GM18499 (cell line): ENCODE measurements at regions not wholly inside any gene's neighbourhood (a gene's known extent, or its start where the extent isn't known, plus 50 kb on each side); places are given as distances from the start of the nearest gene placed in this dataset.

Source experiments
- ATAC-seq: cut with Tn5 transposase; IDR thresholded peaks from one replicate; pipeline ENCODE4 v1.9.1; 2021; ENCODE audit warnings: moderate number of reproducible peaks; ENCODE audit not compliant: insufficient read depth, unreplicated experiment

DNA sequence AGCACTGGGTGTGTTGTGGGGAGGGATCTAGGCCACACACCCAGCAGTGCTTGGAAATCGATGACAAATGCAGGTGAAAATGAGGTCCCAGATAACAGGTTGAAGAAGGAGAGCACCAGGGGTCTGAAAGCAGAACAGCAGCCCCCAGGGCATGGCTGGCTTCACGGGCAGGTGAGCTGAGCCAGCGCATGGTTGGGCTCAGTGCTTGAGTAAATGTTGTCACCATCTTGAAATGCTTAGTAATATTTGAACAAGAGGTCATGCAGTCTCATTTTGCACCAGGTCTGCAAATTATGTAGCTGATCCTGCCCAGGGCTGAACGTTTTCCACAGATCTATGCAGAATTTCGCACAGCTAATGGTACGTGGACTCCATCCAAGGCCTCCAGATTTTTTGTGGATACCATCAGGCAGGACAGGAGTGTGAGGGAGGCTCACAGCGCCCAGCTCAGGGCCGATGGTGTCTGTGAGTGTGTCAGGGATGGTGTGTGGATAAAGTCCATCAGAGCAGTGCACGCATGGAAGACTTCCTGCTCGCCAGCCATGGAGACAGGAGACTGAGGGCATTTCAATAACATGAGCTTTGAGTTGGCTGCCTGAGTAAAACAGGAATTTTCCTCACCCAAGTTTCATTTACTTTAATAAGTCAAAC is 53.1 kb upstream of the SNX9 start:
- no peak for ATAC-seq

GRCh38 chr6:157770946-157771345 is 52.1 kb upstream of the SNX9 start:
- ATAC-seq = no peak

GRCh38 chr6:157772820-157773219 is 50.2 kb upstream of the SNX9 start:
- no peak for ATAC-seq
